ACC112 (cell line): ENCODE measurements at regions not wholly inside any gene's neighbourhood (a gene's known extent, or its start where the extent isn't known, plus 50 kb on each side); places are given as distances from the start of the nearest gene placed in this dataset.

Experiments used
- H2AFZ ChIP-seq: fragments of 200-600 bp; sonication (generic); one replicate; pipeline ENCODE4 v1.6.0; 2017; ENCODE audit warnings: antibody characterized with exemption, low read length; ENCODE audit not compliant: unreplicated experiment
- H3K27ac ChIP-seq: fragments of 200-600 bp; sonication (generic); 2 replicates; pipeline ENCODE4 v1.5.1; 2014; ENCODE audit warnings: low read depth, mild to moderate bottlenecking, antibody characterized with exemption, low read length, moderate library complexity
- H3K27me3 ChIP-seq: fragments of 200-600 bp; sonication (generic); 2 replicates; pipeline ENCODE4 v1.6.1; 2014; ENCODE audit warnings: mild to moderate bottlenecking, antibody characterized with exemption, low read length, moderate library complexity, mixed read lengths; ENCODE audit not compliant: insufficient read depth
- H3K36me3 ChIP-seq: fragments of 200-600 bp; sonication (generic); 2 replicates; pipeline ENCODE4 v1.6.1; 2016; ENCODE audit warnings: mild to moderate bottlenecking, antibody characterized with exemption, low read length, moderate library complexity, mixed read lengths; ENCODE audit not compliant: insufficient read depth
- H3K4me1 ChIP-seq: fragments of 200-600 bp; sonication (generic); one replicate; pipeline ENCODE4 v1.6.1; 2016; ENCODE audit warnings: low read length, mixed read lengths; ENCODE audit not compliant: insufficient read depth, unreplicated experiment, control insufficient read depth
- H3K4me3 ChIP-seq: fragments of 200-600 bp; sonication (generic); 2 replicates; pipeline ENCODE4 v1.5.1; 2014; ENCODE audit warnings: mild to moderate bottlenecking, low read depth, low read length
- H3K79me2 ChIP-seq: fragments of 200-600 bp; sonication (generic); one replicate; pipeline ENCODE4 v1.6.0; 2016; ENCODE audit warnings: low read length; ENCODE audit not compliant: control insufficient read depth, unreplicated experiment, insufficient read depth

DNA sequence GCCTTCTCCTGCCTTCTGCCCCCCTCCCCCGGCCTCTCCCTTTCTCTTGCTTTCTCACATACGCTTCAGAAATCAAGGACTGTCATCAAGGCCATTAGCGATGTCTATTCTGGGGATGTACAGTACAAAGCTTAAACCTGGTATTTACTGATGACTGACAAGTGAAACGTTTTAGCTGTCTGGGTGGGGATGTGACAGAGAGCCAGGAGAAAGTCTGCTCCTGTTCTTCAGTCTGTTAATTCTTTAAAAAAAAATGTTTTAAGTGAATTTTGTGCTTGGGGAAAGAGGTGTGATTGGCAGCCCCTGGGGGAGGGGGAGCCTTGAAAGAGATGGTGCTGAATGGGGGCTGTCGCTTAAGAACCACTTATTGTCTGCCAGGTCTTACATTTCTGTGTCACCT lies 283.0 kb upstream of the PLXNA2 start:
- Histone ChIP-seq H3K4me1 (no peaks in the 10 kb centered on the region), H3K4me3 (no peak overlapping the region), H3K27me3 (no peaks in the 10 kb centered on the region), H3K27ac (no peak overlapping the region), H3K36me3 (no peaks in the 10 kb centered on the region), H2AFZ (no peak overlapping the region), H3K79me2 (no peaks in the 10 kb centered on the region)

GRCh38 chr1:208528578-208529240 lies 284.5 kb upstream of the PLXNA2 start:
- Histone ChIP-seq H3K79me2 (no peaks in the 10 kb centered on the region), H3K27me3 (no peaks in the 10 kb centered on the region), H3K4me1 (no peaks in the 10 kb centered on the region), H2AFZ (no peak overlapping the region), H3K4me3 (no peak overlapping the region), H3K36me3 (no peaks in the 10 kb centered on the region), H3K27ac (no peak overlapping the region)

GRCh38 chr1:208531003-208531750 lies 287.0 kb upstream of the PLXNA2 start:
- Histone ChIP-seq H3K4me3 (no peak overlapping the region), H3K36me3 (no peaks in the 10 kb centered on the region), H3K4me1 (no peaks in the 10 kb centered on the region), H3K79me2 (no peaks in the 10 kb centered on the region), H2AFZ (no peak overlapping the region), H3K27ac (no peak overlapping the region), H3K27me3 (no peaks in the 10 kb centered on the region)

DNA sequence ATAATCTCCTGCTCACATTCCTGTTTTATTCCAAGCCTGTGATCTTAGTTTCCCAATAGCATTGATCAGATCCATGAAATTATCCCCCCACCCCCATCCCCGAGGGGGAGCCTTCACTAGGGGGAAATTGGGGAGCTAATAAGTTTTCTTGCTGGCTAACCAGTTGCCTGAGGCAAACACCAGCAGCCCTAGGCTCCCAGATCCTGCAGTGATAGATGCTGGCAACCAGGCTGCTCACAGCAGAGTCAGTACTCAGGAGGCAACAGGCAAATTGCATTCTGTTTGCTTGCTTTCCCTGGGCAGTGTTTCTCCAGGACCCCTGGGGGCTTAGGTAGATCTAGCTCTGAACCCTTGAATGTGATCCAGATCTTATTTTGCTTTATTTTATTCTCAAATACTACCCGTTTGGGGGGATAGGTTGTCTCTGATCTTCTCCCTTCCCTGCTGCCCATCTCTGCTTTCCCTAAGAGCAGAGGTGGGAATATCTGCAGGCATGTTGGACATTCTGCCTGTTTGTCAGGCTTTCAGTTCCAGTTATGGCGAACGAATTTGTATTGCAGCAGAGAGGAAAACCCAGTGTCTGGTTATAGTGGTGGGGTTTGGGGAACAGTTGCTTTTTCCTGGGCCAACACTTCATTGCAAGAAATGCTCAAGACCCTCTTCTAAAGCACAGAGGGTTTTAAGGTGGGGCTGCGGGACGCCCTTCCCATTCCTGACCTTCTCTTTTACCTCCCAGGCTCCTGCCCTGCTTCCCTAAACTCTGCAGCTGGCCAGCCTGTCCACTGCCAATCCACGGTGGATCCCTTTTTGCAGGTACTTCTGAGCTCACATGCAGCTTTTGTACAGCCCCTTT lies 289.8 kb upstream of the PLXNA2 start:
- H3K36me3 ChIP-seq: no peaks in the 10 kb centered on the region
- no peak overlapping the region for H3K27ac ChIP-seq
- no peak overlapping the region for H3K4me3 ChIP-seq
- H2AFZ ChIP-seq: no peak overlapping the region
- no peaks in the 10 kb centered on the region for H3K4me1 ChIP-seq
- H3K27me3 ChIP-seq: no peaks in the 10 kb centered on the region
- H3K79me2 ChIP-seq: no peaks in the 10 kb centered on the region

DNA sequence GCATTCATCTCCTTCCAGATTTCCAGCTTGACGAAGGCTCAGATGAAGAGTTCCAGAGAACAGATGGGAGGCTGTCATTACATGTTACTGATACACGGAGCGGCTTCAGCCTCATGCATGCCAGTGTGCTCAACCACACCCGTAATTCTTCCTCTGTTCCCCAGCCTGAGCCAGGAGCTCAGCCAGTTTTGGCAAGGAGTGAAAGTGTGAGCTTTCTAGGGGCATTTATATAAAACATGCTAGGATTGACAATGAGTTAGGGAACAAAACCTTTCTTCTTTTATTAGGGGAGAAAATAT lies 290.4 kb upstream of the PLXNA2 start:
- H3K36me3 ChIP-seq: no peaks in the 10 kb centered on the region
- no peak overlapping the region for H3K4me3 ChIP-seq
- H3K79me2 ChIP-seq: no peaks in the 10 kb centered on the region
- no peaks in the 10 kb centered on the region for H3K4me1 ChIP-seq
- H2AFZ ChIP-seq: no peak overlapping the region
- no peaks in the 10 kb centered on the region for H3K27me3 ChIP-seq
- no peak overlapping the region for H3K27ac ChIP-seq

DNA sequence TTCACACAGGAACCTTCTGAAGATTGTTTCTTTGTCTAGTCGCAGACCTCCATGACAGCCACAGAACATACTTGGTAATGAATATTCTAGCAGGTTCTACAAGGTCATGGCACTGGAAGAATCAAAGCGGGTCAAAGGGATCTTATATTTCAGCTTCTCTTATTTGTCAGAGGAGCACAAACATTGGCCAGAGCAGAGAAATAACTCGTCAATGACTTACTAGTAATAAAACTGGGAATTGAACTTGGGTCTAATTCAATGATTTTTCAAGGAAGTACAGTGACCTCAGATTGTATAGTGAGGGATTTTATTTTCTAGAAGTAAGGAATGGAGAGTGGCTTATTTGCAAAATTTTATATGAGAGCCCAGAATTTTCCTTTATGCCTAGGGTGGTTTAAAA lies 290.8 kb upstream of the PLXNA2 start:
- Histone ChIP-seq H3K27ac (no peak overlapping the region), H3K79me2 (no peaks in the 10 kb centered on the region)

DNA sequence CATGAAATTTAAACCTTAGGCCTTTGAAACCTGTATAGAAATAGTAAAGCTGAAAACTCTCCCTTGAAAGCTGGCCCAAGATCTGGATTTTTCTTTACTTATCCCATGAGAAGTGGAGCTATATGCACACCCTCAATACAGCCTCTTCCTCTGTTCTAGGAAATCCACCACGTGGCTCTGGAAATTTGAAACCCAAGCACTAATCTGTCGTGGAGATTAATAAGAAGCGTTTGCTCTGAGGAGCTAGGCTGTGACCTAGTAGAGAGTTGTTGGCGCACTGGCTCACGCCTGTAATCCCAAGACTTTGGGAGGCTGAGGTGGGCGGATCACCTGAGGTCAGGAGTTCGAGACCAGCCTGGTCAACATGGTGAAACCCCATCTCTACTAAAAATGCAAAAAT lies 291.3 kb upstream of the PLXNA2 start:
- no peaks in the 10 kb centered on the region for H3K79me2 ChIP-seq
- no peak overlapping the region for H2AFZ ChIP-seq
- no peaks in the 10 kb centered on the region for H3K27me3 ChIP-seq
- H3K27ac ChIP-seq: no peak overlapping the region
- H3K4me3 ChIP-seq: no peak overlapping the region
- no peaks in the 10 kb centered on the region for H3K4me1 ChIP-seq
- H3K36me3 ChIP-seq: no peaks in the 10 kb centered on the region

More for the DNA sequence above, 290.8 kb upstream of the PLXNA2 start:
- no peaks in the 10 kb centered on the region for H3K27me3 ChIP-seq
- no peak overlapping the region for H3K4me3 ChIP-seq
- no peak overlapping the region for H2AFZ ChIP-seq
- H3K36me3 ChIP-seq: no peaks in the 10 kb centered on the region
- H3K4me1 ChIP-seq: no peaks in the 10 kb centered on the region

GRCh38 chr1:208536212-208536611 lies 292.0 kb upstream of the PLXNA2 start:
- H3K4me1 ChIP-seq: no peaks in the 10 kb centered on the region
- H2AFZ ChIP-seq: no peak overlapping the region
- H3K4me3 ChIP-seq: no peak overlapping the region
- no peaks in the 10 kb centered on the region for H3K27me3 ChIP-seq
- no peaks in the 10 kb centered on the region for H3K36me3 ChIP-seq
- H3K27ac ChIP-seq: no peak overlapping the region
- no peaks in the 10 kb centered on the region for H3K79me2 ChIP-seq

GRCh38 chr1:208537198-208537597 lies 293.0 kb upstream of the PLXNA2 start:
- H3K27ac ChIP-seq: no peak overlapping the region
- no peaks in the 10 kb centered on the region for H3K4me1 ChIP-seq
- H3K27me3 ChIP-seq: no peaks in the 10 kb centered on the region
- no peak overlapping the region for H3K4me3 ChIP-seq
- no peak overlapping the region for H2AFZ ChIP-seq
- no peaks in the 10 kb centered on the region for H3K79me2 ChIP-seq
- no peaks in the 10 kb centered on the region for H3K36me3 ChIP-seq

- Histone ChIP-seq H3K27ac (no peak overlapping the region), H3K27me3 (no peaks in the 10 kb centered on the region), H2AFZ (no peak overlapping the region), H3K4me1 (no peaks in the 10 kb centered on the region), H3K36me3 (no peaks in the 10 kb centered on the region), H3K79me2 (no peaks in the 10 kb centered on the region), H3K4me3 (no peak overlapping the region)
Measured at GRCh38 chr1:208538078-208538477, 293.9 kb upstream of the PLXNA2 start.
